ENCODE measurements at regions not wholly inside any gene's neighbourhood (a gene's known extent, or its start where the extent isn't known, plus 50 kb on each side); places are given as distances from the start of the nearest gene placed in this dataset.

GRCh38 chr14:65934070-65934435, 521.5 kb downstream of the FUT8 start:
- TF ChIP-seq CTCF (IDR thresholded peaks at IDR 0.05) (no peak), POLR2A (IDR thresholded peaks at IDR 0.05) (no peak)
